Activated naive CD4-positive, alpha-beta T cell treated with anti-CD3 and anti-CD28 coated beads, Interleukin-2, amount 50 U/mL, for 24 hours (primary cell): ENCODE measurements at regions not wholly inside any gene's neighbourhood (a gene's known extent, or its start where the extent isn't known, plus 50 kb on each side); places are given as distances from the start of the nearest gene placed in this dataset.
"Not testable (repeated sequence)": the region's sequence is repeated elsewhere in the genome, so short reads cannot be mapped to it uniquely, and the experiment has no call there.

Experiments
- H3K27ac Mint-ChIP-seq: one replicate; pipeline ENCODE4 v1.8.0; 2021; ENCODE audit warnings: mild to moderate bottlenecking, mixed read lengths
- H3K27me3 Mint-ChIP-seq: one replicate; pipeline ENCODE4 v1.8.0; 2021; ENCODE audit warnings: mixed read lengths
- H3K36me3 Mint-ChIP-seq: one replicate; pipeline ENCODE4 v1.8.0; 2021; ENCODE audit warnings: mixed read lengths
- H3K4me1 Mint-ChIP-seq: one replicate; pipeline ENCODE4 v1.8.0; 2021; ENCODE audit warnings: mixed read lengths
- H3K4me3 Mint-ChIP-seq: one replicate; pipeline ENCODE4 v1.8.0; 2021; ENCODE audit warnings: mild to moderate bottlenecking, mixed read lengths
- H3K9me3 Mint-ChIP-seq: one replicate; pipeline ENCODE4 v1.8.0; 2021; ENCODE audit warnings: mixed read lengths

GRCh38 chr12:131456301-131457027 is 254.4 kb upstream of the SFSWAP start:
- H3K4me1 Mint-ChIP-seq, result no peaks in the 10 kb centered on the region
- H3K4me3 Mint-ChIP-seq, result no peak overlapping the region
- H3K27me3 Mint-ChIP-seq, result peaks cover 9% of the 10 kb centered on the region
- H3K27ac Mint-ChIP-seq, result no peak overlapping the region
- H3K9me3 Mint-ChIP-seq, result no peaks in the 10 kb centered on the region
- H3K36me3 Mint-ChIP-seq, result no peaks in the 10 kb centered on the region

- no peak overlapping the region for H3K27ac Mint-ChIP-seq
- no peaks in the 10 kb centered on the region for H3K4me1 Mint-ChIP-seq
- no peak overlapping the region for H3K4me3 Mint-ChIP-seq
- H3K9me3 Mint-ChIP-seq, result no peaks in the 10 kb centered on the region
- peaks cover 8% of the 10 kb centered on the region for H3K27me3 Mint-ChIP-seq
- H3K36me3 Mint-ChIP-seq, result no peaks in the 10 kb centered on the region
Observed at GRCh38 chr12:131457028-131457310, 253.9 kb upstream of the SFSWAP start.

- Mint-ChIP-seq H3K36me3 (no peaks in the 10 kb centered on the region), H3K27me3 (peaks cover 8% of the 10 kb centered on the region), H3K4me1 (no peaks in the 10 kb centered on the region), H3K27ac (no peak overlapping the region), H3K4me3 (no peak overlapping the region), H3K9me3 (no peaks in the 10 kb centered on the region)
Observed at GRCh38 chr12:131457331-131458047, 253.4 kb upstream of the SFSWAP start.

- Mint-ChIP-seq H3K27me3 (peaks cover 5% of the 10 kb centered on the region), H3K9me3 (no peaks in the 10 kb centered on the region), H3K27ac (no peak overlapping the region), H3K4me1 (no peaks in the 10 kb centered on the region), H3K4me3 (no peak overlapping the region), H3K36me3 (no peaks in the 10 kb centered on the region)
Observed at GRCh38 chr12:131458048-131458374, 252.9 kb upstream of the SFSWAP start.

GRCh38 chr12:131458931-131459772 is 251.7 kb upstream of the SFSWAP start:
- H3K9me3 Mint-ChIP-seq, result no peaks in the 10 kb centered on the region
- no peaks in the 10 kb centered on the region for H3K36me3 Mint-ChIP-seq
- peaks cover 5% of the 10 kb centered on the region for H3K27me3 Mint-ChIP-seq
- H3K27ac Mint-ChIP-seq, result no peak overlapping the region
- no peak overlapping the region for H3K4me3 Mint-ChIP-seq
- H3K4me1 Mint-ChIP-seq, result no peaks in the 10 kb centered on the region

GRCh38 chr12:131459773-131460365 is 251.0 kb upstream of the SFSWAP start:
- no peaks in the 10 kb centered on the region for H3K9me3 Mint-ChIP-seq
- H3K4me1 Mint-ChIP-seq, result no peaks in the 10 kb centered on the region
- H3K4me3 Mint-ChIP-seq, result no peak overlapping the region
- no peak overlapping the region for H3K27ac Mint-ChIP-seq
- peaks cover 5% of the 10 kb centered on the region for H3K27me3 Mint-ChIP-seq
- no peaks in the 10 kb centered on the region for H3K36me3 Mint-ChIP-seq

- H3K4me3 Mint-ChIP-seq, result no peak overlapping the region
- peaks cover 5% of the 10 kb centered on the region for H3K27me3 Mint-ChIP-seq
- no peak overlapping the region for H3K27ac Mint-ChIP-seq
- H3K9me3 Mint-ChIP-seq, result no peaks in the 10 kb centered on the region
- H3K4me1 Mint-ChIP-seq, result no peaks in the 10 kb centered on the region
- no peaks in the 10 kb centered on the region for H3K36me3 Mint-ChIP-seq
Observed at GRCh38 chr12:131460520-131460919, 250.4 kb upstream of the SFSWAP start.

- Mint-ChIP-seq H3K4me1 (no peaks in the 10 kb centered on the region), H3K4me3 (no peak overlapping the region), H3K27me3 (peaks cover 5% of the 10 kb centered on the region), H3K9me3 (no peaks in the 10 kb centered on the region), H3K36me3 (no peaks in the 10 kb centered on the region), H3K27ac (no peak overlapping the region)
Observed at GRCh38 chr12:131461096-131461495, 249.8 kb upstream of the SFSWAP start.

GRCh38 chr12:131463174-131463573 is 247.7 kb upstream of the SFSWAP start:
- Mint-ChIP-seq H3K4me1 (no peaks in the 10 kb centered on the region), H3K36me3 (no peaks in the 10 kb centered on the region), H3K27ac (no peak overlapping the region), H3K27me3 (peaks cover 5% of the 10 kb centered on the region), H3K4me3 (no peak overlapping the region), H3K9me3 (no peaks in the 10 kb centered on the region)

GRCh38 chr12:131464081-131464480 is 246.8 kb upstream of the SFSWAP start:
- H3K27me3 Mint-ChIP-seq, result peaks cover 3% of the 10 kb centered on the region
- H3K36me3 Mint-ChIP-seq, result no peaks in the 10 kb centered on the region
- no peaks in the 10 kb centered on the region for H3K9me3 Mint-ChIP-seq
- no peak overlapping the region for H3K4me3 Mint-ChIP-seq
- H3K4me1 Mint-ChIP-seq, result no peaks in the 10 kb centered on the region
- no peak overlapping the region for H3K27ac Mint-ChIP-seq

- Mint-ChIP-seq H3K36me3 (no peaks in the 10 kb centered on the region), H3K4me1 (no peaks in the 10 kb centered on the region), H3K27me3 (no peaks in the 10 kb centered on the region), H3K27ac (no peak overlapping the region), H3K4me3 (no peak overlapping the region), H3K9me3 (no peaks in the 10 kb centered on the region)
Observed at GRCh38 chr12:131466306-131466705, 244.6 kb upstream of the SFSWAP start.

GRCh38 chr12:131466932-131467331 is 244.0 kb upstream of the SFSWAP start:
- Mint-ChIP-seq H3K27ac (no peak overlapping the region), H3K9me3 (no peaks in the 10 kb centered on the region), H3K4me3 (no peak overlapping the region), H3K36me3 (no peaks in the 10 kb centered on the region), H3K4me1 (no peaks in the 10 kb centered on the region), H3K27me3 (no peaks in the 10 kb centered on the region)

- H3K27ac Mint-ChIP-seq, result no peak overlapping the region
- H3K4me1 Mint-ChIP-seq, result no peaks in the 10 kb centered on the region
- H3K36me3 Mint-ChIP-seq, result no peaks in the 10 kb centered on the region
- H3K27me3 Mint-ChIP-seq, result no peaks in the 10 kb centered on the region
- H3K9me3 Mint-ChIP-seq, result no peaks in the 10 kb centered on the region
- H3K4me3 Mint-ChIP-seq, result no peak overlapping the region
Observed at GRCh38 chr12:131468206-131468605, 242.7 kb upstream of the SFSWAP start.

- not testable (repeated sequence) for H3K27ac Mint-ChIP-seq, H3K9me3 Mint-ChIP-seq
Observed at GRCh38 chr12:131469945-131470344, 240.9 kb upstream of the SFSWAP start.

GRCh38 chr12:131471271-131471905 is 239.5 kb upstream of the SFSWAP start:
- Mint-ChIP-seq H3K27me3 (no peaks in the 10 kb centered on the region), H3K4me3 (no peak overlapping the region), H3K4me1 (peaks cover 3% of the 10 kb centered on the region), H3K9me3 (no peaks in the 10 kb centered on the region), H3K36me3 (no peaks in the 10 kb centered on the region), H3K27ac (no peak overlapping the region)

More at GRCh38 chr12:131469945-131470344, 240.9 kb upstream of the SFSWAP start:
- not testable (repeated sequence) for H3K27me3 Mint-ChIP-seq, H3K4me1 Mint-ChIP-seq, H3K36me3 Mint-ChIP-seq, H3K4me3 Mint-ChIP-seq
